ENCODE measurements at regions not wholly inside any gene's neighbourhood (a gene's known extent, or its start where the extent isn't known, plus 50 kb on each side); places are given as distances from the start of the nearest gene placed in this dataset.

DNA sequence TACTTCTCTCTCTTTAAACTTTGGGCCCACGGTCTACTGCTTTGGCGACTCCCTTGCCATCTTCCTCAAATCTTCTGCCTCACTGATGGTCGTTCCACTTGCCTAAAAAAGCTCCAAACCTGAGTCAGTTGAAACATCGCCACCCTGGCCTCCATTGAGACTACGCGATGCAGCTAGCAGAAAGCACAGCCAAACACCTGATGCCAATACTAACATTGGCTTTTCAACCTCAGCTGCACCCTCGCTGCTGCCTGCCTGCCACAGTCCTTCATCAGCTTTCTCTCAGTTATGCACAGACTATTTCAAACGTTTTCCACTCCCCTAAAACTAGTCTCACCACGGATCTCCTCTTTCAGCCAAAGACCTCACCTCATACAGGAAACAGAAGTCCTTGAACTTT lies 214.2 kb upstream of the TMCO5A start:
- DNase-seq: no peak

GRCh38 chr15:37731146-37731746 lies 203.2 kb upstream of the TMCO5A start:
- DNase-seq: no peak

DNA sequence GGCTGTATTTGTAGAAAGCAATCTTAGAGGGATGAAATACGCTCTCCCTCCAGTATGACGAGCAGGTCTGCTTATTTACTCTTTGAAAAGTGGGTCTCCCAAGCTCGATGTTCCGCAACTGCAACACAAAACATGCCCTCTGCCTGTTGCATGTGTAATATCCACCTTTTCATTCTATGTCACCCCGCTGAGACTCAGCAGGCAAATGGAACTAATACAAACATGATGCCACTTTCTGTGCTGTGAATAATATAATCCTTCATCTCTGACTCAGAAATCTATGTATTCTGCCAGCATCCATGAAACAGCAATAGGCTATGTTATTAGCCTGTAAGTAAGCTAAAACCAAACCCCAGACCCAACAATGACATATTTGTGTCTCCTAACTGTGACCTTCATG lies 200.8 kb upstream of the TMCO5A start:
- no peak for DNase-seq

DNA sequence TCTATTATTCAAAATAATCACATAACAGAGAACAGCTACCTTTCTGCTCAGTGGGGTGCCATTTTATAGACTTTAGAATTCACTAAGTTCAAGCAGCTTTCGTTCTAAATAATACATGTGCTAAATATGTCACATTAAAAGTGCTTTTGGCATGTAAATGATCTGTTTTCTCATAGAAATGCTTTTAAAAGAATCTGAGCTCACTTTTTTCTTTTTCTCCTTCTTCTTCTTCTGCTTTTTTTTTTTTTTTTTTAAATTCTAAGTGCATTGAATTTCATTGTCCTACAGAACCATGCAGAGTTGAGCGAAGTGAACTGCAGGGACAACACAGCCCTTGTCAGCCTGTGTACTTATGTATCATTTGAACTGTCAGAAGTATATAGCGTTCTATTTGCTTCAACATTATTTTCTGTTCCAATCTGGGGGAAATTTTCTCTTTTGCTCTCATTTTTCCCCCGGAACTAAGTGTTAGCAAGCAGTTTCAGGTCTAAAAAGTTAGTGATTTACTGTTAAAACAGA lies 193.8 kb upstream of the TMCO5A start:
- DNase-seq: no peak

DNA sequence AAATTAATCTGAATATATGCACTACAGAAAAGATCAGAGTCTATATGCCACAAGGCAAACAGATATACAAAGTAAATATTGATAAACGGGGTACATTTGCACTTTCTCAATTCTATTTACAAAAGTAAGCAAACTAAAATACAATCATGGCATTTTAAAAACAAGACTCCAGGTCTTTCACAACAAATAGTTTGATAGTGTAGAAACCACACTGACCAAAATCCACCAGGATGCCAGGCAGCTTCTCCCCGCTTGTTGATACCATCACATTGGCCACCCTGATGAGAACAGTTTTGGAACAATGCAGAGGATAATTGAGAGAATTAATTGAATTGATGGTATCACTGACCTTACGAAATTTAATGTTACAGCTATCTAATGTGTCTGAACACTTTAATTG lies 190.6 kb upstream of the TMCO5A start:
- DNase-seq: no peak

GRCh38 chr15:37744521-37744920 lies 189.9 kb upstream of the TMCO5A start:
- DNase-seq: no peak

DNA sequence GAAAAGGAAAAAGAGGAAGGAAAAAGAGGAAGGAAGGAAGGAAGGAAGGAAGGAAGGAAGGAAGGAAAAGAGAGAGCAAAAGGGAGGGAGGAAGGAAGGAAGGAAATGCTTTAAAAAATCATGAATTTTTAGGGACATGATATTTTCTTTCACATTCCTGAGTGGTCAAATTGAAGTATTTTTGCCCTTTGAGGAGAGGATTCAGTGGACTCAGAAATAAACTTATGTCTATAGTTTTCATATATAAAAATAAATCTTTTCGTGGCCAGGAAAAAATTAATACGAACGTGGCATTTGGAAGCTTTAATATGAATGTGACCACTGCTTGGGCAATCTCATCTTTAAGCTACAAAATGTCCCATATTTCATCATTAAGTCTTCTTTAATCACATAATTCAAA lies 183.0 kb upstream of the TMCO5A start:
- DNase-seq: no peak

DNA sequence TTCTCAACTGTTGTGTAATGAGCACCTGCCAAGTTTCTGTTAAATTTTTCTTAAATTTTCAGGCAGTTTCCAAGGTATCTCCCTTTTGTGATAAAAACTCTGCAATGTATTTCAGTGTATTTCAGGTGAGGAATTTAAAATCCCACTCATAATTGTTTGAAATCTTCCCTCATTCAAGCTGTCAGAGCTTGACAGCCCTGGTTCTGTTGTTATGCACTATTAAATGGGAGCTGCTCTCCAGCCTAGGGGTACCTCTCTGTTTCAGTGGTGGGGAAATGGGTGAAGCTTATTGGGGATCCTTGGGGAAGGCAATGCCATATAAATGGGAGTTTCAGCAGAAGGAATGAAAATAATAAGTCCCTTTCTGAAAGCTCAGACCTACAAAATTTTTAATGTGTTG lies 178.0 kb upstream of the TMCO5A start:
- DNase-seq: no peak

- DNase-seq: no peak
These were observed 176.0 kb upstream of the TMCO5A start for GRCh38 chr15:37758412-37758811.

DNA sequence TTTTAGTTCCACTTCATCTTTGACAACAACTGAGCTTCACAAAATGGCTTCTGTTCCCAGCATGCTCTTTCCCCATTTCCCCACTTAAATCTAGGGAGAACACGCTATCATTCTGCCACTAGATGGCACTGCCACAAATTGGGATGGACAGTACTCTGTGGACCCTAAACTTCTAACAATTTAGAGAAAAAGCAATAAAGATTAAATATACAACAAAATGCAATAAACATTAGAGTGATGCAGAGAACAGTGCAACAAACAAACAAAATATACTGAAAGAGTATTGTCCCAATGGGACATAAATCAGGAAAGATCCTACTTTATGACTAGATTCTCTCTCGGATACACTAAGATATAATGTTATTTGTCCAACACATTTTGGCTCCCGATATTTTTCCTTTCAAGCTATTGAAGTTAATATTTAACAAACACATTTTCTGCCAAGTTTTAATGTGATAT lies 169.7 kb upstream of the TMCO5A start:
- no peak for DNase-seq

DNA sequence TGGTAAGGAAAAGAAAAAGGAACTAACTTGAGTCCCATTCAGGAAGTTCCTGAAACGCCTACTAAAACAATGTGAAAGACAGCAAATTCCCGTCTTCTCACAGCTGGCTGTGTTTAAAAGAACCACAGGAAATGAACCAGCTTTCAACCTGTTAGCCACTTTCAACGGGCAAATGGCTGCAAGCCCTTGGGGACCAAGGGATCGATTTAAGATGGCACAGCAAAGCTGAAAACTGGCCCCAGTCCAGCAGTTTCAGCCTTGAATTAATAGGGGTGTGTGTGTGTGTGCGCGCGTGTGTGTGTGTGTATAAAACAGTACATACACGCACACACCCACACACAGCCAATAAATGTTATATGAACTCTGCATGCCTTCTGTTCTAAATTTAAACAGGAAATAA lies 168.7 kb upstream of the TMCO5A start:
- DNase-seq: no peak

DNA sequence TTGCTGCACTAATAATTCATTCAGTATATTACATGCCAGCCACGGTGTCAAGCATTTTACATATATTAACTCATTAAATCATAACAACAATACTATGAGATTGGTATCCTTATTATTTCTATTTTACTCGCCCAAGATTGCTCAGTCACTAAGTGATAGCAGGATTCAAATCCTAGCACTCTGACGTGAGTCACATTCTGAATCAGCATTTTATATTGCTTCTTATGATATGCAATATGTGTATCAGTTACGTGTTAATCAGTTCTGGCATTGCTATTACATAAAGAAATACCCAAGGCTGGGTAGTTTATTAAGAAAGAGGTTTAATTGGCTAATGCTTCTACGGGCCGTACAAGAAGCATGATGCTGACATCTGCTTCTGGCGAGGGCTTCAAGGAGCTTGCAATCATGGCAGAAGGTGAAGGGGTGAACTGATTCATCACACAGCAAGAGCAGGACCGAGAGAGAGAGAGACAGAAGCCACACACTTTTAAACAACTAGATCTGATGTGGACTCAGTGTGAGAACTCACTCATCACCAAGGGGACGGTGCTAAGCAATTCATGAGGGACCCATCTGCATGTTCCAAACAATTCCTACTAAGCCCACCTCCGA lies 166.5 kb upstream of the TMCO5A start:
- DNase-seq: no peak

DNA sequence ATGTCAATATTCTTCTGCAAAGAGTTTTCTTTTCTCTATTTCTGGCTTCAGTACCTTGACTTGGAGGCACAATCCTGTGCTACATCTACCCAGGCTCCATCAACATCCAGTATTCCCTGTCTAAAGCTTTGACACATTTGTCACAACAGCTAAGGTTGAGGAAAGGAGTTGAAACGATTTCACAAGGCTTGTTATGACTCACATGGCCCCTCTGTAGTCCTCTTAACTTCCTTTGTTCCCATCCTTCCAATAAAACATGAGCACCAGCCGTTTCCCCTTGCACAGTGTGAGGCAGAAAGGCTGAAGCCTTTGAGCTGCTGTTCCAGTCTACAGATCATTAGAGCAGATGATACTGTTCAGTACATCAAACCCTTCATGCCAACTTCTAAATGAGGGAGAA lies 163.0 kb upstream of the TMCO5A start:
- DNase-seq: no peak

DNA sequence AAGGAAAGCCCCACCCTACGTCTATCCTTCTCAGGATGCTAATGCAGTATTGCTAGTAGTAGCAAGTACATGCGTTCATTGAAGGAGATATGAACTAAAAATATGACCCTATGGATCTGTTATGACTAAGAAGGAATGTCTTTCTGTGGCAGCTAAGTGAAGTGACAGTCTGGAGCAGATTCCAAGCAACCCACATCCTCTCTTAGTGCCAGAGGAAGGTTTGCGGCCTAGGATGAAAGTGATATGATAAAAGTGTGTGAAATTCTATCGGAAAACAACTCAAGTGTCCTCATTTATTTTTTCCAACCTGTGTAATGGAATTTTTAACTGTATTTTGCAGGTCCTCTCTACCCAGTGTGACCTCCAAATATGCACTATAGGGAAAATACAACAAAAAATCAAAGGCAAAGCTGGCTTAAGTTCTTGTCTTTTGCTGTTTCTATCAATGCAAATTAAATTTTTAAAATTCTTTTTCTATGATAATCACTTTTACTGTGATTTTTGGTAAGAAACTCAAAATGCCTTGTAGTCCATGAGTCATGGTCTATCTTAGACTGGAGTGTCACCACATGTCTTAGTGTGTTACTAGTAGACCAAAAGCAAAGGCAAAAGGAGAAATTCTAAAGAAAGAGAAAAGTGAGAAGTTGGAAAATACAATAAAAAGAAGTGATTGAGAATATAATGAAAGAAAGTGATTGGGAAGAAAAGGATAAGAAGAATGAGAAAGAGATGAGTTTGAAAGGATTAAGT lies 161.2 kb upstream of the TMCO5A start:
- DNase-seq: no peak

DNA sequence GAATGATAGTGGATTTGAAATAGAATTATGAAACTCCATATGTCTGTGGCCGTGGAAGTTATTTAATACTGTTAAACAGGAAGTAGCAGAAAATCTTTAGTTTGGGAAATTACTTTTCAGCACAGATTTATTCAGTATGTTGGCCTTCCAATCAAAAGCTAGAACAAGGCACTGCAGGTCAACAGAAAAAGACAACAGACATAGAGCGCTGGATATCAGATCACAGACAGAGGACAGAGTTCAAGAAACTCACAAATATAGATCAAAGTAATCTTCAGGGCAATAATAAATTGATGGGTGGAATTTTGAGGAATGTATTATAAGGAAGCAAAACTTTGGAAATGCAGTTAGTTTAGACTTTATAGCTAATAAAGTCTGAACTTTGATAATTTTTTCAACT lies 159.5 kb upstream of the TMCO5A start:
- no peak for DNase-seq

DNA sequence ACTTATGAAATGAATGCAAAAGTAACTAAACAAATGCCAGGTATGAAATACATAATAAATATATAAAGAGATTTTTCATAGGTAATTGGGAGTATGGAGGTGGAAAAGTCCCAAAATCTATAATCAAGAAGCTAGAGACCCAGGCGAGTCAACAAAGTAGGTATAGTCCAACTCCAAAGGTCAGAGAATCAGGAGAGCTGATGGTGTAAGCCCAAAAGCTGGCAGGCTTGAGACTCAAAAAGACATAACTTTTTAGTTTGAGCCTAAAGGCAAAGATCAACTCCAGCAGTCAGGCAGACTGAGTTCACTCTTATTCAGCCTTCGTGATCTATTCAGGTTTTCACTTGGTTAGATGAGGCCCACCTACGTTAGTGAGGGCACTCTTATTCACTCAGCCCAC lies 157.4 kb upstream of the TMCO5A start:
- DNase-seq: no peak

DNA sequence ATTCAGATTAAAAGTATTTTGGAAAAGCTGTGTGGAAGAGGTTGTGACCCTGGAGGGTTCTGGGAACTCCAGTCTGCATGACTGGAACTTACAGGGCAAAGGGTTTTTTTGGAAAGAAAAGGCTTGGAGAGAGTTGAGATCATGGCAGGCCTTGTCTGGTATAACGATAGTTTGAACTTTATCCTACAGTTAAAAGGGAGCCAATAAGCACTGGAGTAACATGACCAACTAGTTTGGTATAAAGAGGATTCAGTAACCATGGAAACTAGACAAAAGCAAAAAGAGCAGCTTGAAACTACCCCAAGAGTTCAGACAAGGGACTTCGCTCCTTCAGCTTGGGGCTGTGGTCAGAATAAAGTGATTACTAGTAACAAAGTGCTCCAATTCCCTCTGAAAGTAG lies 151.2 kb upstream of the TMCO5A start:
- DNase-seq: no peak

- no peak for DNase-seq
These were observed 146.1 kb upstream of the TMCO5A start for GRCh38 chr15:37788330-37788729.

- DNase-seq: no peak
These were observed 145.6 kb upstream of the TMCO5A start for GRCh38 chr15:37788767-37789396.

DNA sequence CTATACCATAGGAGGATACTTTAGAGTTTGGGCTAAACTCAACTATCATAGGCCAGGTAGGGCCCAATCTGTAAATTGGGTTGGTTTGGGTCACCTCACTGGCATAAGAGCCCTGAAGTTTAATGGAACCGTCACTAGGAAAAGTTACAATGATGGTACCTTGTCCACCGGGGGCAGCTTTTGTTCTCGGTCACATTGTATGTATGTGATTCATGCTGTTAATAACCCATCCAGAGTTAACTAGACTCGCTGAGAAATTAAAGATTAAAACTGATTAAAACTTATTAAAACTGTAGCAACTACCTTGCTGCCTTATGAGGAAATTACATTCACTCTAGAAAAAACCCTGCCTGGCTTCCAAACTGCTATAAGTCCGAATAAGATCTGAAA lies 145.0 kb upstream of the TMCO5A start:
- DNase-seq: no peak

DNA sequence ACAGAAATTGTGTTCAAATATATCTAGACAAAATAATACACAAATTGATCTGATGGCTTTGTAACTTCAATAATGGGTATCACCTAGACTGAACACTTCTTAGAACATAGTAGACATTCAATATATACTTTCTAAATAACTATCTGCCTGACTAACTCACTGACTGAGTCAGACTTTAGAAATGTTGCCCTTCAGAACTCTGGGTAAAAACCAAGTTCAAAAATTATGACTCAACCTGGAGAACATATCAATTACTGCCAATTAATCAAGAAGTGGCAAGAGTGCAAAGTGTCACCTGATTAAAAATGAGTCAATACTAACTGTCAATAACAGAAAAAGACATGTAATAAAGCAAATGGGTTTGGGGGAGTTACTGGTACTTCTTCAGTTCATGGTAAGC lies 144.6 kb upstream of the TMCO5A start:
- DNase-seq: no peak

DNA sequence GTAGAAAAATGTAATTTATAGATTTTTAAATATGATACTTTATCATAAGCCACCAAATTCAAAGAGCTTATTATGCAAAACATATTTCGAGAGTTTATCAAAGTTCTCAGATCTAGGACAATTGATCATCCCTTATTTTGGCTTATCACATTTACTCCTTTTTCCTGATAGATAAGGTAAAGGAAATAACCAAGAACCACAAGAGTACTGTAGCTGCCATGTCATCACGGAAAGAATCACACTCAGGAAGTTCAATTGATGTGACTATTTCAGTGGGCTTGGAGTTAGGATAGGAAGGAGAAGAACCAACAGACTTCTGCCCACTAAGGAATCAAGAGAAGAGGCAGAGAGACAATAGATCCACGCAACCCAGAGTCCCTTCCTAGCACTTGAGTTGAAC lies 142.7 kb upstream of the TMCO5A start:
- no peak for DNase-seq

DNA sequence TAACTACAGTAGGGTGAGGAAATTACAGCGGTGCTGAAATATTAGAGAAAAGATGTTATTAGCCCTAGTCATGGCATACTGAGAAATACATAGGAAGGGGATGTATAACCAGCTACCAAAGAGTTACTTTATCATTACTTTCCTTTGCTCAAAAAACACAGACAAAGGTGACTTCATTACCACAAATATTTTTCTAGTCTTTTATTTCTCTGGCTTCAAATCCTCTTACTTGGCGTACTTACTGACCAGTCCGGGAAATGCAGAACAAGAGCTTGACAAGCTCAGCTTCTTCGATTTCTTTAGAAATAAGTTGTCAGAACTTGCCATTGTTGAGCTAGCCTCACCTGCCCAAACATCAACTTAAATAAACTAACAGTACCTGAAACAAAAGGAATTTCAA lies 142.1 kb upstream of the TMCO5A start:
- DNase-seq: no peak

GRCh38 chr15:37793851-37794250 lies 140.6 kb upstream of the TMCO5A start:
- no peak for DNase-seq
